ENCODE measurements at regions not wholly inside any gene's neighbourhood (a gene's known extent, or its start where the extent isn't known, plus 50 kb on each side); places are given as distances from the start of the nearest gene placed in this dataset.
A peak's percentile ranks its signal among the peaks of the same experiment; 100 is the strongest.

GRCh38 chr14:38083039-38083438, 124.7 kb upstream of the SSTR1 start:
- intact Hi-C loops (cut with micrococcal nuclease; ENCODE audit: unreplicated experiment) = no loop called here
- H3K36me3 ChIP-seq (ENCODE audit: insufficient read depth, low read length, poor library complexity, severe bottlenecking) = no peaks in the 10 kb centered on the region
- no peaks in the 10 kb centered on the region for H3K9me3 ChIP-seq (ENCODE audit: low read depth, low read length, poor library complexity, severe bottlenecking)
- DNase-seq (ENCODE audit: low spot score) = no peak
- ChIA-PET POLR2A (ENCODE audit: low non-redundant PET) (no interaction called here), CTCF (no interaction called here)
- no peak for TF ChIP-seq EZH2 (IDR thresholded peaks at IDR 0.05; ENCODE audit: borderline replicate concordance, low read depth, low read length, poor library complexity, severe bottlenecking)
- TF ChIP-seq, protein P1, sequence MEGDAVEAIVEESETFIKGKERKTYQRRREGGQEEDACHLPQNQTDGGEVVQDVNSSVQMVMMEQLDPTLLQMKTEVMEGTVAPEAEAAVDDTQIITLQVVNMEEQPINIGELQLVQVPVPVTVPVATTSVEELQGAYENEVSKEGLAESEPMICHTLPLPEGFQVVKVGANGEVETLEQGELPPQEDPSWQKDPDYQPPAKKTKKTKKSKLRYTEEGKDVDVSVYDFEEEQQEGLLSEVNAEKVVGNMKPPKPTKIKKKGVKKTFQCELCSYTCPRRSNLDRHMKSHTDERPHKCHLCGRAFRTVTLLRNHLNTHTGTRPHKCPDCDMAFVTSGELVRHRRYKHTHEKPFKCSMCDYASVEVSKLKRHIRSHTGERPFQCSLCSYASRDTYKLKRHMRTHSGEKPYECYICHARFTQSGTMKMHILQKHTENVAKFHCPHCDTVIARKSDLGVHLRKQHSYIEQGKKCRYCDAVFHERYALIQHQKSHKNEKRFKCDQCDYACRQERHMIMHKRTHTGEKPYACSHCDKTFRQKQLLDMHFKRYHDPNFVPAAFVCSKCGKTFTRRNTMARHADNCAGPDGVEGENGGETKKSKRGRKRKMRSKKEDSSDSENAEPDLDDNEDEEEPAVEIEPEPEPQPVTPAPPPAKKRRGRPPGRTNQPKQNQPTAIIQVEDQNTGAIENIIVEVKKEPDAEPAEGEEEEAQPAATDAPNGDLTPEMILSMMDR (conservative IDR thresholded peaks at IDR 0.05; ENCODE audit: low read depth, low read length) = no peak
- peaks cover 5% of the 10 kb centered on the region for H3K4me1 ChIP-seq (ENCODE audit: insufficient read depth, low read length, poor library complexity, severe bottlenecking)
- no peak overlapping the region for H3K27ac ChIP-seq (ENCODE audit: low read depth, low read length, poor library complexity, severe bottlenecking)
- no TSS peak for BruUV-seq (replicated peaks)
- H3K4me3 ChIP-seq (ENCODE audit: low read depth, low read length, poor library complexity, severe bottlenecking) = no peak overlapping the region
- H3K27me3 ChIP-seq (replicated peaks; ENCODE audit: insufficient read depth, low read depth, low read length, poor library complexity) = no peaks in the 10 kb centered on the region

GRCh38 chr14:38089123-38089522, 118.6 kb upstream of the SSTR1 start:
- TF ChIP-seq, protein P1 (conservative IDR thresholded peaks at IDR 0.05; ENCODE audit: low read depth, low read length) = no peak
- no peak for TF ChIP-seq EZH2 (IDR thresholded peaks at IDR 0.05; ENCODE audit: borderline replicate concordance, low read depth, low read length, poor library complexity, severe bottlenecking)
- no peaks in the 10 kb centered on the region for H3K27me3 ChIP-seq (replicated peaks; ENCODE audit: insufficient read depth, low read depth, low read length, poor library complexity)
- peaks cover 6% of the 10 kb centered on the region for H3K9me3 ChIP-seq (ENCODE audit: low read depth, low read length, poor library complexity, severe bottlenecking)
- no TSS peak for BruUV-seq (replicated peaks)
- intact Hi-C loops (cut with micrococcal nuclease; ENCODE audit: unreplicated experiment) = no loop called here
- ChIA-PET CTCF (no interaction called here), POLR2A (ENCODE audit: low non-redundant PET) (no interaction called here)
- DNase-seq (ENCODE audit: low spot score) = no peak
- no peaks in the 10 kb centered on the region for H3K36me3 ChIP-seq (ENCODE audit: insufficient read depth, low read length, poor library complexity, severe bottlenecking)
- H3K4me3 ChIP-seq (ENCODE audit: low read depth, low read length, poor library complexity, severe bottlenecking) = peak overlapping the region; percentile 13
- no peak overlapping the region for H3K27ac ChIP-seq (ENCODE audit: low read depth, low read length, poor library complexity, severe bottlenecking)
- H3K4me1 ChIP-seq (ENCODE audit: insufficient read depth, low read length, poor library complexity, severe bottlenecking) = no peaks in the 10 kb centered on the region

- ChIA-PET POLR2A (ENCODE audit: low non-redundant PET) (no interaction called here), CTCF (no interaction called here)
- no peak overlapping the region for H3K4me3 ChIP-seq (ENCODE audit: low read depth, low read length, poor library complexity, severe bottlenecking)
- no peaks in the 10 kb centered on the region for H3K4me1 ChIP-seq (ENCODE audit: insufficient read depth, low read length, poor library complexity, severe bottlenecking)
- no peak for TF ChIP-seq EZH2 (IDR thresholded peaks at IDR 0.05; ENCODE audit: borderline replicate concordance, low read depth, low read length, poor library complexity, severe bottlenecking)
- TF ChIP-seq, protein P1 (conservative IDR thresholded peaks at IDR 0.05; ENCODE audit: low read depth, low read length) = no peak
- no peak overlapping the region for H3K27ac ChIP-seq (ENCODE audit: low read depth, low read length, poor library complexity, severe bottlenecking)
- no peaks in the 10 kb centered on the region for H3K27me3 ChIP-seq (replicated peaks; ENCODE audit: insufficient read depth, low read depth, low read length, poor library complexity)
- DNase-seq (ENCODE audit: low spot score) = no peak
- intact Hi-C loops (cut with micrococcal nuclease; ENCODE audit: unreplicated experiment) = no loop called here
- H3K36me3 ChIP-seq (ENCODE audit: insufficient read depth, low read length, poor library complexity, severe bottlenecking) = no peaks in the 10 kb centered on the region
- BruUV-seq (replicated peaks) = no TSS peak
- H3K9me3 ChIP-seq (ENCODE audit: low read depth, low read length, poor library complexity, severe bottlenecking) = peaks cover 6% of the 10 kb centered on the region
Measured at GRCh38 chr14:38090506-38090905, 117.2 kb upstream of the SSTR1 start.
